HEK293T (cell line): ENCODE measurements at regions not wholly inside any gene's neighbourhood (a gene's known extent, or its start where the extent isn't known, plus 50 kb on each side); places are given as distances from the start of the nearest gene placed in this dataset.

Experiments
- CTCF ChIA-PET: fragments of 350-600 bp; formaldehyde crosslinking; extraction: SDS; loops from one replicate; lab custom pipeline; 2021; ENCODE audit warnings: antibody characterized with exemption, inconsistent platforms; lab: Yijun Ruan, JAX
- POLR2A ChIA-PET: fragments of 350-600 bp; formaldehyde crosslinking; extraction: SDS; loops from one replicate; lab custom pipeline; 2020; ENCODE audit warnings: antibody characterized with exemption, inconsistent platforms; lab: Yijun Ruan, JAX
- DNase-seq: peaks from one replicate; pipeline ENCODE4 v3.0.0; 2012; ENCODE audit warnings: mixed read lengths; ENCODE audit errors: extremely low spot score
- ARNT ChIP-seq: fragments of 450-650 bp; IDR thresholded peaks from 2 replicates; pipeline ENCODE4 v1.6.1; 2017; ENCODE audit warnings: mild to moderate bottlenecking
- BHLHE40 ChIP-seq: fragments of 450-650 bp; IDR thresholded peaks from 2 replicates; pipeline ENCODE4 v1.6.1; 2016; ENCODE audit warnings: mild to moderate bottlenecking, moderate library complexity, borderline replicate concordance
- CTBP1 ChIP-seq: fragments of 450-650 bp; IDR thresholded peaks from 2 replicates; pipeline ENCODE4 v1.6.1; 2016; ENCODE audit warnings: borderline replicate concordance
- ELF4 ChIP-seq: fragments of 450-650 bp; IDR thresholded peaks from 2 replicates; pipeline ENCODE4 v1.6.1; 2017; ENCODE audit warnings: antibody characterized with exemption
- FOXA1 ChIP-seq: fragments of 450-650 bp; IDR thresholded peaks from 2 replicates; pipeline ENCODE4 v1.6.1; 2016; ENCODE audit warnings: mild to moderate bottlenecking
- FOXK2 ChIP-seq: fragments of 450-650 bp; IDR thresholded peaks from 2 replicates; pipeline ENCODE4 v1.6.1; 2016; ENCODE audit warnings: mild to moderate bottlenecking
- FOXM1 ChIP-seq: fragments of 450-650 bp; IDR thresholded peaks from 2 replicates; pipeline ENCODE4 v1.6.1; 2017; ENCODE audit warnings: mild to moderate bottlenecking, borderline replicate concordance
- HDGF ChIP-seq: fragments of 450-650 bp; IDR thresholded peaks from 2 replicates; pipeline ENCODE4 v1.6.1; 2017; ENCODE audit warnings: antibody characterized with exemption, borderline replicate concordance
- L3MBTL2 ChIP-seq: fragments of 450-650 bp; conservative IDR thresholded peaks from 2 replicates; pipeline ENCODE4 v1.6.1; 2016; ENCODE audit warnings: mild to moderate bottlenecking
- LEF1 ChIP-seq: fragments of 450-650 bp; IDR thresholded peaks from 2 replicates; pipeline ENCODE4 v1.6.1; 2017; ENCODE audit warnings: mild to moderate bottlenecking, borderline replicate concordance
- NFRKB ChIP-seq: fragments of 450-650 bp; IDR thresholded peaks from 2 replicates; pipeline ENCODE4 v1.6.1; 2016; ENCODE audit warnings: mild to moderate bottlenecking, moderate library complexity
- SP1 ChIP-seq: fragments of 450-650 bp; IDR thresholded peaks from 2 replicates; pipeline ENCODE4 v1.6.1; 2017
- SUZ12 ChIP-seq: fragments of 450-650 bp; IDR thresholded peaks from 2 replicates; pipeline ENCODE4 v1.6.1; 2016; ENCODE audit warnings: mild to moderate bottlenecking
- TARDBP ChIP-seq: fragments of 450-650 bp; IDR thresholded peaks from 2 replicates; pipeline ENCODE4 v1.6.1; 2016
- ZNF384 ChIP-seq: fragments of 450-650 bp; IDR thresholded peaks from 2 replicates; pipeline ENCODE4 v1.6.1; 2016
- TF ChIP-seq, protein P1 (sequence below): fragments of 450-650 bp; IDR thresholded peaks from 2 replicates; pipeline ENCODE4 v1.6.1; 2016

DNA sequence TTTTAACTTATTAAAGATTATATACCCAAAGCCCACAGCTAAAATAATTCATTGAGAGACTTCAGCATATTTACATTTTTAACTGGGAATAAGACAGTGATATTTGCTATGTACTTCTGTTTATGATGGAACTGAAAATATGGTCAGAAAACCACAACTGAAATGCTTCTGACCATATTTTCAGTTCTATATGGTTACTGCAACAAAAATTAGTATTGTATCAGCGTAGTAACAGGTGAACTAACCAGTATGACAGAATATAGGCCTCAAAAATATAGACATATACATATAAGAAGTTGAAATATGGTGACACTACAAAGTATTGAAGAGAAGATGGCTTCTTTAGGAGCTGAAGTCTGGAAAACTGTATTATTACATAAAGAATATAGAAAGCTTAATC is 857.4 kb downstream of the OLFM4 start:
- CTCF ChIA-PET, result no interaction called here
- DNase-seq, result no peak
- TF ChIP-seq ARNT, result no peak
- TF ChIP-seq LEF1, result no peak
- POLR2A ChIA-PET, result no interaction called here

DNA sequence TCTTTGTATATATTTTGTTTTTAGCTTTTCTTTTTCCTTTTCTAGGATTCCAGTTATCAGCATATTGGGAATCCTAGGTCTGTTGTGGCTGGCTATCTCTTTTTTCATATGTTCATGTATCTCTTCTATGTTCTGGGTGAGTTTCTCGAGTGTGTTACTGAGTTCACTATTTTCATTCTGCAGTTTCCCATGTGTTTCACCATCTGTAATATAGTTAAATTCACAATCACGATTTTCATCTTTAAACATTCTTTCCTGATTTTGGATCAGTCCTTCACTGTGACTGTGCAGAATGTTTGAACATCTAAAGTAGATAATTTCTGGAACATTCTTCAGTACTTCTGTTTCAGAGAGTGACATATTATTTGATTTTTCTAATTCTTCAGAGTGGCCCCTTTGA is 862.1 kb downstream of the OLFM4 start:
- no peak for TF ChIP-seq ELF4
- no peak for TF ChIP-seq HDGF
- no peak for TF ChIP-seq LEF1
- no peak for TF ChIP-seq TARDBP
- TF ChIP-seq FOXA1, result no peak
- no peak for TF ChIP-seq FOXM1
- TF ChIP-seq FOXK2, result no peak
- no peak for TF ChIP-seq ARNT
- TF ChIP-seq, protein P1, sequence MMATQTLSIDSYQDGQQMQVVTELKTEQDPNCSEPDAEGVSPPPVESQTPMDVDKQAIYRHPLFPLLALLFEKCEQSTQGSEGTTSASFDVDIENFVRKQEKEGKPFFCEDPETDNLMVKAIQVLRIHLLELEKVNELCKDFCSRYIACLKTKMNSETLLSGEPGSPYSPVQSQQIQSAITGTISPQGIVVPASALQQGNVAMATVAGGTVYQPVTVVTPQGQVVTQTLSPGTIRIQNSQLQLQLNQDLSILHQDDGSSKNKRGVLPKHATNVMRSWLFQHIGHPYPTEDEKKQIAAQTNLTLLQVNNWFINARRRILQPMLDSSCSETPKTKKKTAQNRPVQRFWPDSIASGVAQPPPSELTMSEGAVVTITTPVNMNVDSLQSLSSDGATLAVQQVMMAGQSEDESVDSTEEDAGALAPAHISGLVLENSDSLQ, result no peak
- TF ChIP-seq NFRKB, result no peak
- POLR2A ChIA-PET, result no interaction called here
- CTCF ChIA-PET, result no interaction called here
- no peak for DNase-seq

DNA sequence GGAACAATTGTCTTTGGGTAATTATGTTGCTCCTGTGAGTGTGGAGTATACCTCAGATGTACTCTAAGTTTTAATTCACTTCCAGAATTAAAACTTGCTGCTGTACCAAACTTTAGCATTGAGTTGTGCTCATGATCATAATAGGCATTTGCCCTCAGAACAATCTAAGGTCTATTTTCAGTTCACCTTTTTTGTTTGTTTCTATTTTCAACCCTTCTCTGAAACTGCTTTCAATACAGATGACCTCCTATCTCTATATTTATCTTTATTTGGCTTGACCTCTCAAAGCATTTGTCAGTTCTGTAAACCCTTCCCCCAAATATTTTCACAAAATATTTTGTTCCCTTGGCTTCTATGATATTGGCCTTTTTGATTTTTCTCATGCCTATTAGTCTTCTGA is 873.0 kb downstream of the OLFM4 start:
- CTCF ChIA-PET, result no interaction called here
- no peak for DNase-seq
- POLR2A ChIA-PET, result no interaction called here
- TF ChIP-seq L3MBTL2 (no peak), LEF1 (no peak), NFRKB (no peak), ZNF384 (no peak), HDGF (no peak), FOXA1 (no peak), SUZ12 (no peak), FOXK2 (no peak)
- TF ChIP-seq, protein P1, result no peak

DNA sequence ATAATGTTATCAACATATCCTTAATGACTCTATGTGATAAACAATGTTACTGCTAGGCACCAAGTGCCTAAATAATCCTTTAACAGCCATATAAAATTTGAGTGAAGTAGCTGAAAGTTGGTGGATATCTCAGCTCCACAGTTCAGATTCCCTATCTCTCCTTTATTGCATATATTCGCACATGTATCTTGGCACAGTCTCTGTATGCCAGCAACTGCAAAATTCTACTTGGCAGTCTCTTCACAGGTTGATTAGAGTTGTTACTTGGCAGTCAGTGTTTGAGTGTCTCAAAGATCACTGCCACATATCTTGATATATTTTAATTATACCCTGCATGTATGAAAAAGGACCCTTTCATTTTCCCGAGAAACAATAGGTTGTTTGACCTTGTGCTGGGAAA is 879.3 kb downstream of the OLFM4 start:
- TF ChIP-seq, protein P1, result 0 out of 2 replicates have a peak, but pooled peaks have one; percentile 16
- TF ChIP-seq ELF4 (no peak), ARNT (no peak)
- DNase-seq, result peak; percentile 6

DNA sequence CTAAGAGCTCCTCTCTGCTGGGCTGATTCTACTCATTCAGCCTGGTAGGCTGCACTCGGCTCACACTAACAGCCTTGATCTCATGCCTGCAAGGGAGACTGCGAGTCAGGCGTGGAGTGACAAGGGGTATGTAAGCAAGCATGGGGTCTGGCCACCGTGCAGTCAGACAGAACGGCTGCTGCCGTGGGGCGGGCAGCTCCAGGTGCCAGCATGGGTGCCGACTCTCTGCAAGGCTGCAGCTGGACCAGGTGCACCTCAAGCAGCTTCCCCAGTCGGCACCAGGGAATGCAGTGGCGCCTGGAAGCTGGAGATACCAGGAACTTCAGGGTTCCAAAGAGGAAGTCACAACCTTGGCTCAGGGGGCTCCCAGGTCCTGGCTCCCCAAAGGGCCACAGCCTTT is 892.3 kb downstream of the OLFM4 start:
- no peak for TF ChIP-seq HDGF
- no peak for TF ChIP-seq SUZ12
- no peak for TF ChIP-seq SP1
- TF ChIP-seq FOXA1, result no peak
- TF ChIP-seq L3MBTL2, result no peak
- no peak for TF ChIP-seq NFRKB
- TF ChIP-seq FOXM1, result no peak
- no peak for TF ChIP-seq ARNT
- TF ChIP-seq CTBP1, result no peak
- TF ChIP-seq, protein P1, result no peak
- no peak for TF ChIP-seq LEF1
- no peak for TF ChIP-seq FOXK2
- TF ChIP-seq BHLHE40, result no peak
- CTCF ChIA-PET, result no interaction called here

More for the DNA sequence above, 879.3 kb downstream of the OLFM4 start:
- POLR2A ChIA-PET, result no interaction called here
- CTCF ChIA-PET, result no interaction called here

DNA sequence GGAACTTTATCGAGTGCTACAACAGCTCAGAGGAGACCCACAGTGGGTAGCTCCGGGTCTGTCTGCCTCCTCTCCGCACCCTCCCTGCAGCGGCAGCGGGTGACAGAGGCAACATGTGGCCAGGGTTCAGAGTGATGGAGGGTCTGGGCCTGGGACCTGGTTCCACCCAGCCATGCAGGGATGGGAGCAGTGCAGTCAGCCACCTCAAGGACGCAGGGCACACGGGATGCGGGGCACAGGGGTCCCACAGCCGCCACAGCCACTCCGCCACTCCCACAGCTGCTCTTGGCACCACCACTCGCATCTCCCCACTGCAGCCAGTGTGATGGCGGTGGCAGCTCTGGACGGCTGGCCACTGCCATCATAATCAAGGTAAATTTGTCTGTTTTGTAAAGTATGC is 892.9 kb downstream of the OLFM4 start:
- no peak for DNase-seq
- CTCF ChIA-PET, result no interaction called here
- POLR2A ChIA-PET, result no interaction called here
- no peak for TF ChIP-seq CTBP1
- no peak for TF ChIP-seq SUZ12
- TF ChIP-seq FOXM1, result no peak
- no peak for TF ChIP-seq FOXA1
- no peak for TF ChIP-seq HDGF
- TF ChIP-seq, protein P1, result no peak
- no peak for TF ChIP-seq L3MBTL2
- TF ChIP-seq ZNF384, result no peak
- TF ChIP-seq ARNT, result no peak
- TF ChIP-seq ELF4, result no peak
- no peak for TF ChIP-seq FOXK2
- no peak for TF ChIP-seq NFRKB
- TF ChIP-seq BHLHE40, result no peak
- TF ChIP-seq TARDBP, result no peak

More for the DNA sequence above, 892.3 kb downstream of the OLFM4 start:
- POLR2A ChIA-PET, result no interaction called here
- DNase-seq, result no peak
